Fibroblast of skin of right biceps (primary cell): ENCODE measurements at regions not wholly inside any gene's neighbourhood (a gene's known extent, or its start where the extent isn't known, plus 50 kb on each side); places are given as distances from the start of the nearest gene placed in this dataset.
"Not testable (repeated sequence)": the region's sequence is repeated elsewhere in the genome, so short reads cannot be mapped to it uniquely, and the experiment has no call there.

ENCODE experiments used
- DNase-seq: peaks from one replicate; pipeline ENCODE4 v3.0.0-alpha.2; 2013

DNA sequence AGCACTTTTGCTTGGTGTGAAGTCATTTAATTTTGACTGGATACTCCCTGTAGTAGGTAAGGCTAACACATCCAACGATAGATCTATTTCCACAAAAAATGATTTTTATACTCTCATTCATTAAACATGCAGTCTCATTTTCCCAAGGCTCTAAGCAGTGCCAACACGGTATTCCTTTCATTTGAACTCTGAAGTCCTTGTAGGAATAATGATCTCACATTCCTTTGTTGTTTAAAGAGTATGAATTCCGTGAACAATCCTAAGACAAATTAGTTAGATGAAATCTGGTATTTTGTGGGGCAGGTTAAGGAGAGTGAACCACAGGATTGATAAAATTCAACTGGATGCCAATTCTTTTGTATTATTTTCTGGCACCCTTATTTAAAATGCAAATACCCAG is 66.6 kb downstream of the LACC1 start:
- no peak for DNase-seq

DNA sequence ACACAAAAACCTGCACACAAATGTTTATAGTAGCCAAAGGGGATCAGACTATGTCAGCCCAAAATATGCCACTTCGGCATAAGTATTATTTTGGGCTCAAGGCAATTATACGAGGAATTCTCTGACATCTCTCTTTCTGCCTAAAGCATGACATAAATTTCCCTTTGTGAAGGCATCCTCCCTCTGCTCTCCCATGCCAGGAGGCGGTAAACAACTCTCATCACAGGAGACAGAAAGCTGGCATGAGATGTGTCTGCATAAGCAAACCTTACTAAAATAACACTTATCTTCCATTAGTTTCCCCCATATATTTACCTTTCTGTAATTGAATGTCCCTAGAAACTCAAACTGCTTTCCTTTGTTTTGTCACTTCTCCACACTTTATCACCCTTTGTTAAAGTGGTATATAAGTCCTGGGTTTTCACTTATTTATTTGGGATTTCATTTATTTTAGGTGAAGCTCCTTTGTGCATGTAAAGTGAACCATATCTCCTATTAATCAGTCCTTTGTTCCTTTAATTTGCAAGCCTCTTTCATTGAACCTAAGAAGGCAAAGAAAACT is 68.3 kb downstream of the LACC1 start:
- no peak for DNase-seq

DNA sequence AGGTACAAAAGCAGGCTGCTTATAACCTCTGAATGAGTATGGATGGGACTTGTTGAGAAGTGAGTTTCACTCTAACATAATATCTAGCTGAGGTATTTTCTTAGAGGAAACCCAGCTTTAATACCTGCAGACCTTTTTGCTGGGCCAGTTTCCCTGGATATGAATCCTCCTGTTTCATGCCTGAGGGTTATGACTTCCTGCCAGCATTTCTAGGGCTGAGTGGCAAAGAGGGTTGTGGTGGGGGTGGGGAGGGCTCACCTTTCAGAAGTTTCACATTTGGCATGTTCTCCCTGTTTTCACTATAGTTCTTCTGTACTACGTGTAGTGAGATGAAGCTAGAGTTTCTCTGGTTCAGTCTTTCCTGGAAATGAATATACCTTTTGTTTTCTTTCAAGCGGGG is 73.7 kb downstream of the LACC1 start:
- no peak for DNase-seq

DNA sequence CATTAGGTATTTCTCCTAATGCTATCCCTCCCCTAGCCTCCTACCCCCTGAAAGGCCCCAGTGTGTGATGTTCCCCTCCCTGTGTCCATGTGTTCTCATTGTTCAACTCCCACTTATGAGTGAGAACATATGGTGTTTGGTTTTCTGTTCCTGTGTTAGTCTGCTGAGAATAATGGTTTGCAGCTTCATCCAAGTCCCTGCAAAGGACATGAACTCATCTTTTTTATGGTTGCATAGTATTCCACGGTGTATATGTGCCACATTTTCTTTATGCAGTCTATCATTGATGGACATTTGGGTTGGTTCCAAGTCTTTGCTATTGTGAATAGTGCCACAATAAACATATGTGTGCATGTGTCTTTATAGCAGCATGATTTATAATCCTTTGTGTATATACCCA is 77.3 kb downstream of the LACC1 start:
- DNase-seq, result not testable (repeated sequence)

DNA sequence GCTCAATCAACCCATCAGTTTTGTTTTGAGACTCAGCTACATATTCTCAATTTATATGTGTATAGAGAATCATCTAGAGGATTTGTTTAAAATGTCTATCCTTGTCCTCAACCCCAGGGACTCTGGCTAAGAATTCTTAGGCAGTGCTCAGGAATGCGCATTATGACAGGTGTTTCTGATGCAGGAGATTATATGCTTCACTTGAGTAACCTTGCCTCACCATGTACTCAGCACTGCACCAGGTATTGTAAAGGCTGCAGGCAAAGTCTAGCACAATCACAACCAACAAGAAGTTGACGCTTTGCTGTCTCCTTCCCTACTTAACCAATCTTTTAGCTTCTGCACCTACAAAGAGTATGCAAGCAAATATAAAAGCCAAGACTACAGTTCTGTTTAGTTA is 79.6 kb downstream of the LACC1 start:
- DNase-seq, result no peak

DNA sequence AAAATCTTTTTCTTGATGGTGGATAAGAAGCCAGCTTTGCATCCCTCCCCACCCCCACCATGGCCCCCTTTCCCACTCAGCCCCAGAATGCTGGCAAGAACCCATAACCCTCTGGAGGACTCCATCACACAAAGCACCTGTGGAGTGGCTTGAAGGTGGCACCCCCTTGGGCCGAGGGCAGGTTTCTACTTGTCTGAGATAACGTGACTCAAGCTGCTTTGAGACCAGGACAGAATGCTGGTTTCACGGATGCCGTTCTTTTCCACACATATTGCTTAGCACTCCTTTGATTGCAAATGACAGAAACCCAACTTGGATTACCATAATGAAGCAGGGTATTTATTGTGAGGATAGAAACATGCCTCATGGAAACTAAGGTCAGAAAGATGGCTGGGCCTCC is 82.2 kb downstream of the LACC1 start:
- no peak for DNase-seq

DNA sequence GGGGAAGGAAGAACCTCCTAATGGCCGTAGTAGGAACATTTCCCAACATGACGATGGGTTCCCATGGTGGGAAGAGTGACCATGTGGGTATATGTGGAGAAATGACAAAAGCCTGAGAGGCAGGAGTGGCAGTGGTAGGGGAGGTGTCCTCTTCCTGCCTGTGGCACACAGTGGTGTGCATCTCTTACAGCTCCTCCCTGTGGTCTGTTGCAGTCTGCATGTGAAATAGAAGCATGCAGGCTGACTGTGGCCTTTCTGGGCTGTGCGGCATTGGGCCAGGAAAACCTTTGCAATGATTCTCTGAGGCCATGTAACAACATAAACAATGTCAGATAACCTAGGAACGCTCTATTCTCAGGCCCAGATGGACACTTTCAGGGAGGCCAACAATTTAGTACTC is 84.0 kb downstream of the LACC1 start:
- no peak for DNase-seq

DNA sequence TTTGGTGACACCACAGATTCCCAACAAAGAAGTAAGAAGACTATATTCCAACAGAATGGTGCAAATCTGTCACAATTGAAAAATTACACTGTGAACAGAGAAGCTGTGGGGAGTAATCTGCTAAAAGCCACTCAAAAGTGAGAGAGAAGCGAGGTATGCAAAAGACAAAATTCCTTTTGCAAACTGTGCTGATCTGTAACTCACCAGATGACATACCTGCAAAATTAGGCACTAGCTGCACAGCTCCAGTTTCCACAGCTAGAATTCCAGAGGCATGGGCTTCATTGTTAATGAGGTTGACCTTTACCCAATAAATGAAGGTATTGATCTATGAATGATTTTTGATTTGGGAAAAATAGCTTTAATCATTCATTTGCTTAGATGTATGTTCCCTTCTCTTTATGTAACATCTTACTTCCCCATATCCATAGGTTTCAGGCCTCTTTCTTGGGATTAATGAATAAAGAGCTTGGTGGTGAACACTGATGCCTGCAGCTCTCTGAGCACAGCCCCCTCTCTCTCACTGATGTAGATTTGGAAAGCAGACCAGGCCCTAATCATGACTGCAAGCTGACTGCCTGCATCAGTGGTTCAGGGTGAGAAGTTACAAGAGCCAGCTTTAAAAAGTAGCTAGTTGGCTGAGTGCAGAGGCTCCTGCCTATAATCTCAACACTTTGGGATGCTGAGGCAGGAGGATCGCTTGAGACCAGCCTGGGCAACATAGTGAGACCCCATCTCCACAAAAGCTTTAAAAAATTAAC is 85.2 kb downstream of the LACC1 start:
- DNase-seq, result no peak

DNA sequence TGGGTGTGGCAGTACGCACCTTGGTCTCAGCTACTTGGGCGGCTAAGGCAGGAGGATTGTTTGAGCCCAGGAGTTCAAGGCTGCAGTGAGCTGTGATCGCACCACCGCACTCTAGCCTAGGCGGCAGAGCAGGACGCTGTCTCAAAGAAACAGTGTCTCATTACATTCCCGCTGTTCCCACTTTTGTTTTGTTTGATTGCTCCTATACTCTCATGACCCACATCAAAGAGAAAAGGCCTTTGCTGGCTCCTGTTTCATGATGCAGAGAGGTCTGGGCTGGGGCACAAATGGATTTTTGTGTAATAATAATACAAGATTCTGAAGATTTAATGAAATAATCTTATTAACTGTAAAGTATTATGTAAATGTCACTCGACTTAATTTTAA is 85.7 kb downstream of the LACC1 start:
- DNase-seq, result no peak

DNA sequence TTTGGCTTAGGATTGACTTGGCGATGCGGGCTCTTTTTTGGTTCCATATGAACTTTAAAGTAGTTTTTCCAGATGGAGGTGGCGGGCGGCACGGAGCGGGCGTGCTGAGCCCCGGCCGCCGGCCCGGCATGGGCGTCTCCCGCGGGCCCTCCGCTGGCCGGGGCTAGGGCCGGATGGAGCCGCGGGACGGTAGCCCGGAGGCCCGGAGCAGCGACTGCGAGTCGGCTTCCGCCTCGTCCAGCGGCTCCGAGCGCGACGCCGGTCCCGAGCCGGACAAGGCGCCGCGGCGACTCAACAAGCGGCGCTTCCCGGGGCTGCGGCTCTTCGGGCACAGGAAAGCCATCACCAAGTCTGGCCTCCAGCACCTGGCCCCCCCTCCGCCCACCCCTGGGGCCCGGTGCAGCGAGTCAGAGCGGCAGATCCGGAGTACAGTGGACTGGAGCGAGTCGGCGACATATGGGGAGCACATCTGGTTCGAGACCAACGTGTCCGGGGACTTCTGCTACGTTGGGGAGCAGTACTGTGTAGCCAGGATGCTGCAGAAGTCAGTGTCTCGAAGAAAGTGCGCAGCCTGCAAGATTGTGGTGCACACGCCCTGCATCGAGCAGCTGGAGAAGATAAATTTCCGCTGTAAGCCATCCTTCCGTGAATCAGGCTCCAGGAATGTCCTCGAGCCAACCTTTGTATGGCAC is 88.7 kb downstream of the LACC1 start:
- not testable (repeated sequence) for DNase-seq

DNA sequence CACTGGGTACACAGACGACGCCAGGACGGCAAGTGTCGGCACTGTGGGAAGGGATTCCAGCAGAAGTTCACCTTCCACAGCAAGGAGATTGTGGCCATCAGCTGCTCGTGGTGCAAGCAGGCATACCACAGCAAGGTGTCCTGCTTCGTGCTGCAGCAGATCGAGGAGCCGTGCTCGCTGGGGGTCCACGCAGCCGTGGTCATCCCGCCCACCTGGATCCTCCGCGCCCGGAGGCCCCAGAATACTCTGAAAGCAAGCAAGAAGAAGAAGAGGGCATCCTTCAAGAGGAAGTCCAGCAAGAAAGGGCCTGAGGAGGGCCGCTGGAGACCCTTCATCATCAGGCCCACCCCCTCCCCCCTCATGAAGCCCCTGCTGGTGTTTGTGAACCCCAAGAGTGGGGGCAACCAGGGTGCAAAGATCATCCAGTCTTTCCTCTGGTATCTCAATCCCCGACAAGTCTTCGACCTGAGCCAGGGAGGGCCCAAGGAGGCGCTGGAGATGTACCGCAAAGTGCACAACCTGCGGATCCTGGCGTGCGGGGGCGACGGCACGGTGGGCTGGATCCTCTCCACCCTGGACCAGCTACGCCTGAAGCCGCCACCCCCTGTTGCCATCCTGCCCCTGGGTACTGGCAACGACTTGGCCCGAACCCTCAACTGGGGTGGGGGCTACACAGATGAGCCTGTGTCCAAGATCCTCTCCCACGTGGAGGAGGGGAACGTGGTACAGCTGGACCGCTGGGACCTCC is 89.4 kb downstream of the LACC1 start:
- DNase-seq, result not testable (repeated sequence)

DNA sequence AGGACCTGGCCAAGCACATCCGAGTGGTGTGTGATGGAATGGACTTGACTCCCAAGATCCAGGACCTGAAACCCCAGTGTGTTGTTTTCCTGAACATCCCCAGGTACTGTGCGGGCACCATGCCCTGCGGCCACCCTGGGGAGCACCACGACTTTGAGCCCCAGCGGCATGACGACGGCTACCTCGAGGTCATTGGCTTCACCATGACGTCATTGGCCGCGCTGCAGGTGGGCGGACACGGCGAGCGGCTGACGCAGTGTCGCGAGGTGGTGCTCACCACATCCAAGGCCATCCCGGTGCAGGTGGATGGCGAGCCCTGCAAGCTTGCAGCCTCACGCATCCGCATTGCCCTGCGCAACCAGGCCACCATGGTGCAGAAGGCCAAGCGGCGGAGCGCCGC is 90.2 kb downstream of the LACC1 start:
- not testable (repeated sequence) for DNase-seq

DNA sequence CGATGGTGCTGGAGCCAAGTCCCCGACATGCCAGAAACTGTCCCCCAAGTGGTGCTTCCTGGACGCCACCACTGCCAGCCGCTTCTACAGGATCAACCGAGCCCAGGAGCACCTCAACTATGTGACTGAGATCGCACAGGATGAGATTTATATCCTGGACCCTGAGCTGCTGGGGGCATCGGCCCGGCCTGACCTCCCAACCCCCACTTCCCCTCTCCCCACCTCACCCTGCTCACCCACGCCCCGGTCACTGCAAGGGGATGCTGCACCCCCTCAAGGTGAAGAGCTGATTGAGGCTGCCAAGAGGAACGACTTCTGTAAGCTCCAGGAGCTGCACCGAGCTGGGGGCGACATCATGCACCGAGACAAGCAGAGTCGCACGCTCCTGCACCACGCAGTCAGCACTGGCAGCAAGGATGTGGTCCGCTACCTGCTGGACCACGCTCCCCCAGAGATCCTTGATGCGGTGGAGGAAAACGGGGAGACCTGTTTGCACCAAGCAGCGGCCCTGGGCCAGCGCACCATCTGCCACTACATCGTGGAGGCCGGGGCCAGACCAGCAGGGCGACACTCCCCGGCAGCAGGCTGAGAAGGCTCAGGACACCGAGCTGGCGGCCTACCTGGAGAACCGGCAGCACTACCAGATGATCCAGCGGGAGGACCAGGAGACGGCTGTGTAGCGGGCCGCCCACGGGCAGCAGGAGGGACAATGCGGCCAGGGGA is 91.0 kb downstream of the LACC1 start:
- DNase-seq, result not testable (repeated sequence)

DNA sequence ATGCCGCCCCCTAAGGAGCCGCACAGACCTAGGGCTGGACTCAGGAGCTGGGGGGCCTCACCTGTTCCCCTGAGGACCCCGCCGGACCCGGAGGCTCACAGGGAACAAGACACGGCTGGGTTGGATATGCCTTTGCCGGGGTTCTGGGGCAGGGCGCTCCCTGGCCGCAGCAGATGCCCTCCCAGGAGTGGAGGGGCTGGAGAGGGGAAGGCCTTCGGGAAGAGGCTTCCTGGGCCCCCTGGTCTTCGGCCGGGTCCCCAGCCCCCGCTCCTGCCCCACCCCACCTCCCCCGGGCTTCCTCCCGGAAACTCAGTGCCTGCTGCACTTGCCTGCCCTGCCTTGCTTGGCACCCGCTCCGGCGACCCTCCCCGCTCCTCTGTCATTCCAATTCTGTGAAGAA is 91.6 kb downstream of the LACC1 start:
- not testable (repeated sequence) for DNase-seq

DNA sequence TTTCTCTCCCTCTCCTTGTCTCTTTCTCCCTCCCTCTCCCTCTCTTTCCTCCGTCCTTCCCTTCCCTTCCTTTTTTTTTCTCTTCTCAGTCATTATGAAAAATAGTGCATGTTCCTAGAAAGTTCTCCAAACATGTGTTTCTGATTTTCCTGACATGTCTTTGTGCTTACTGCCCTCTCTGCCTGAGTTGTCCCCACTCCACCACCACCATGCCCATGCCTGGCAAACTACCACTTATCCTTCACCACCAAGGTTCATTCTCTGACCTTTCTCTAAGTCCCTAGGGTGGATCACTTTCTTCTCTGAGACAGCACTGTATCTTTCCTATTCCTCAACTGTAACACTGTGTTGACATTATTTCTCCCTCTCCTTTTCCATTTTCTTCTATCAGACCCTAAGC is 98.2 kb downstream of the LACC1 start:
- no peak for DNase-seq

DNA sequence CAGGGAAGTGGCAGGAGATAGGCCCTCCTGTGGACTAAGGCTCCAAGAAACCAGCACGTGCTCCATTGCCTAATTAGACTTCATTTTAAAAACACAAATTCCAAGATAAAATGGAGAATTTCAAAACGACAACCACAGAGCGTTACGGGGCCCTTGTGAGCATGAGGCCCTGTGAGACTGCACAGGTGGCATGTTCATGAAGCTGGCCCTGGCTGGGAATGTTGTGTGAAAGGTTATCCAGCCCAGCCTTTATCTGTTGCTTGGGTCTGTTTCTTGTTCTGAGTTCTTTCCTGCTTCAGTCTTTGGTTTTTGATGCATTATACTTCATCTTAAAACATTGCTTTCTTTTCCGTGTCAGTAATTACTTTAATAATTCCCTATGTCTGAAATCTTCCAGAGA is 99.0 kb downstream of the LACC1 start:
- no peak for DNase-seq

DNA sequence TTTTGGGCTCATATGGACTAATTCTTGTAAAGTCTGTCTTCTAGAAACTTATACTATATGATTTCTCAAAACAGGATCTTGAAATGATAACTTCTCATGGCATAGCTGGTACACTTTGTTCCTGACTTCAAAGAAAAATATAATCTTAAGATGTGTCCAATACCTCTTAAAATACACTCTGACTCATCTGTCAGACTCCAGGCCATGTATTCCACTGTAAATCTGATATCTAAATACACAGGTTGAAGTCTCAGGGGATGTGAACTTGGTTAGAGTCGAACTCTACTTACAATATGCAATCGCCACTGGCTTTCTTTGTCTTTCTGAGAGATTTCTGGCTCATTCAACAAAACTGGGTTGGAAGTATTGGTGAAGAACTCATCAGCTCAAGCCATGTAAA is 99.8 kb downstream of the LACC1 start:
- DNase-seq, result no peak

DNA sequence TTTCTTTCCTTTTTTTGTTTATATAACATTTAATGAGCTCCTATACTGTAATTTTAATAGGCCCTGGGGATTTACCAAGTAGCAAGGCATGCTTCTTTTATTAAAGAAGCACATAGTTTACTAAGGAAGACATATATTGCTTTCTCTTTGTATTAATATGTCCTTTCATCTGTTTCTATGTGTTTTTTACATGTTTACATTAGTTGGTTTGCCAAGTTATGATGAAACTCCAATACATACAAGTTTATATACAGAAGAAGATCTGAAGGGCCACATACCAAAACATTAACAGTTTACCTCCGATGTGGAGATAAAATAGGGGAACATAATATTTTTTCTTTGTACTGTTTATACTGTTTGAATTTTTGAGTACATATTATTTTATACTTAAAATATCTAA is 100.9 kb downstream of the LACC1 start:
- no peak for DNase-seq

DNA sequence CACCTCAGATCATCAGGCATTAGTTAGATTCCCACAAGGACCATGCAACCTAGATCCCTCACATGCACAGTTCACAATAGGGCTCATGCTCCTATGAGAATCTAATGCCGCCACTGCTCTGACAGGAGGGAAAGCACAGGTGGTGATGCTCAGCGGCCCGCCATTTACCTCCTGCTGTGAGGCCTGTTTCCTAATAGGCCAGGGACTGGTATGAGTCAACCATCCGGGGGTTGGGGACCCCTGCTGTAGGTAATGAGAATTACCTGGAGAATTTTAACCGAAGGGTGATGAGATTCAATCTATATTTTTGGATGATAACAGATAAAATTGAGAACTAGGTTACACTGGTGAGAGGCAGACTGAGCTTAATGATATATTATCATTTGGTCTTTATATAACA is 101.4 kb downstream of the LACC1 start:
- no peak for DNase-seq

DNA sequence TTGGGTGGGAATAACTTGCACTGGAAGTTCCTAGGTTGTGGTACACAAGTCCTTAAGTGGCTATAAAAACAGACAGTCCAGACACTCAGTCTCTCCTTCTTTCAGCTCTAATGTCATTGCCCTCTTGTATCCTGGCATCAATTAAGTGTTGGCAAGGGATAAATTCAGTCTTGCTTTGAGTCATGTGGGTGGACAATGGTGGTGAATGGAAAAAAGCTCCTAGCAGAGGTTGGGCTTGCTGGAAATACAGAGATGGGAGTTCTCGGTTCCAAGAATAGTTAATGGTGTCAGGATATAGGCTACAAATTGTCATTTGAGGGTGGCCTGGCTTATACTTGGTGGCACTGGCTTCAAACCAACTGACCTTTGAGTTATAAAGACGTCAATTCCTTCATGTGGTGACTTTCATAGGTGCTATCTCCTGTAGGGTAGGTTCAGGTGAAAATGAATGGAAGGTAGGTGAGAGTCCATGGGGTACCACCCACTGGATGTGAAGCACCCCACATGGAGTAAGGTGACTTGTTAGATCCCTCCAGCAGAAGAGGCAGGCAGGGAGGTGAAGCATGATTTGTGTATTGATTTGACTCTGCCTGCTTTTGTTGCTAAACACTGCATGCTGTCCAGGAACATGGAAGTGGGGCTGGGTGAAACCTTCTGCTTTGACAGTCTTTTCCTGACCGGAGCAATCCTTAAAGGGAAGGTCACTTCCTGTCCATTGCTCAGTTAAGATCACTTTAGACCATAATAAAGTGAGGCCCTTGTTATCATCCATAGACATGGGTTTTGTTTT is 102.0 kb downstream of the LACC1 start:
- no peak for DNase-seq

DNA sequence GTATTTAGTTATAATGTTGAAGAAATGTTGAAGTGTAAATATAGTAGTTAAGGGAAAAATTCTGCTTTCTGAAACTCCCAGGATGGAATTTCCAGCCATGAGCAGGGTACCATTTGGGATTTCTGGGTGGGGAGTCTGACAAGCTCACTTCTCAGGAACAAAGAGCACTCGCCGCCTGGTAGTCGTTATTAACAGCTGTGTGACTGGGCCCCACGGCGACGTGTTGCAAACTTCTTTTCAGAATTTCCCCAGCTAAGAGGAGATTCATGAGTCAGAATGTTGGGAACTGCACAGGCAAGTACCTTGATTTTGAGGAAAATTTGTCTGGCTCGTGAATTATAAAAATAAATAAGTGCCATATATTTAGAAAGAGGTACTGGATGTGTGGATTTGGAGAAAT is 103.7 kb downstream of the LACC1 start:
- DNase-seq, result peak; percentile 7

DNA sequence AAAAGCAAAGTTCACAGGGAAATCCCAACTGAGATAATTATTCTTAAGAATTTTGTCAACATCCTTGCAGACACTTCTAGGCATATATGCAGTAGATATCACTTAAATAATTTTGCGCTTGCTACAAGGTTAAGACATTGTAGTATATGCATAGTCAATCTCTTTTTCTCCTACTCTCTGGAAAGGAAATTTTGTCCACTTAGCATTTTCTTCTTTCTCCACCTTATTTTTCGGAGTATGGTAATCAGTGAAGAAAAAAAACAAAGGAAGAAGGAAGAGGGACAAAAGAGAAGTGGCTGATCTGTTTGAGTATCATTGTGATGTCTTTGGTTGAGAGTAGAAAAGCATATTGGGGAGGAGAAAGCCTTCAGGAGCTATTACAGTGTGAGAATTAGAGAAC is 104.6 kb downstream of the LACC1 start:
- no peak for DNase-seq
